ENCODE measurements at regions not wholly inside any gene's neighbourhood (a gene's known extent, or its start where the extent isn't known, plus 50 kb on each side); places are given as distances from the start of the nearest gene placed in this dataset.

- H3K27ac Mint-ChIP-seq, result no peak overlapping the region
- no peak for TF ChIP-seq CTCF (IDR thresholded peaks at IDR 0.05; ENCODE audit: unreplicated experiment)
- no peak for DNase-seq (ENCODE audit: low spot score in 2 of 2, unreplicated experiment in 2 of 2)
- no peak overlapping the region for H3K4me3 Mint-ChIP-seq
- peaks cover 17% of the 10 kb centered on the region for H3K27me3 Mint-ChIP-seq (ENCODE audit: low read depth)
- no peaks in the 10 kb centered on the region for H3K36me3 Mint-ChIP-seq
- H3K4me1 Mint-ChIP-seq, result no peaks in the 10 kb centered on the region
- H3K9me3 Mint-ChIP-seq, result no peaks in the 10 kb centered on the region
Observed at GRCh38 chr1:112054510-112054909, 65.0 kb upstream of the KCND3 start.

GRCh38 chr1:112056354-112056753, 66.9 kb upstream of the KCND3 start:
- H3K4me1 Mint-ChIP-seq, result no peaks in the 10 kb centered on the region
- no peak overlapping the region for H3K27ac Mint-ChIP-seq
- H3K27me3 Mint-ChIP-seq (ENCODE audit: low read depth), result peaks cover 8% of the 10 kb centered on the region
- H3K9me3 Mint-ChIP-seq, result no peaks in the 10 kb centered on the region
- no peak for DNase-seq (ENCODE audit: low spot score in 2 of 2, unreplicated experiment in 2 of 2)
- no peak for TF ChIP-seq CTCF (IDR thresholded peaks at IDR 0.05; ENCODE audit: unreplicated experiment)
- H3K4me3 Mint-ChIP-seq, result no peak overlapping the region
- no peaks in the 10 kb centered on the region for H3K36me3 Mint-ChIP-seq

GRCh38 chr1:112057736-112058135, 68.3 kb upstream of the KCND3 start:
- no peaks in the 10 kb centered on the region for H3K9me3 Mint-ChIP-seq
- peaks cover 8% of the 10 kb centered on the region for H3K27me3 Mint-ChIP-seq (ENCODE audit: low read depth)
- no peak for DNase-seq (ENCODE audit: low spot score in 2 of 2, unreplicated experiment in 2 of 2)
- TF ChIP-seq CTCF (IDR thresholded peaks at IDR 0.05; ENCODE audit: unreplicated experiment), result no peak
- H3K4me3 Mint-ChIP-seq, result no peak overlapping the region
- H3K27ac Mint-ChIP-seq, result no peak overlapping the region
- H3K4me1 Mint-ChIP-seq, result no peaks in the 10 kb centered on the region
- no peaks in the 10 kb centered on the region for H3K36me3 Mint-ChIP-seq

GRCh38 chr1:112058815-112059450, 69.5 kb upstream of the KCND3 start:
- Mint-ChIP-seq H3K36me3 (no peaks in the 10 kb centered on the region), H3K27me3 (ENCODE audit: low read depth) (peaks cover 8% of the 10 kb centered on the region), H3K4me1 (no peaks in the 10 kb centered on the region), H3K9me3 (no peaks in the 10 kb centered on the region), H3K27ac (no peak overlapping the region), H3K4me3 (no peak overlapping the region)
- TF ChIP-seq CTCF (IDR thresholded peaks at IDR 0.05; ENCODE audit: unreplicated experiment), result no peak
- DNase-seq (ENCODE audit: low spot score in 2 of 2, unreplicated experiment in 2 of 2), result no peak

- Mint-ChIP-seq H3K9me3 (no peaks in the 10 kb centered on the region), H3K27ac (no peak overlapping the region), H3K4me1 (no peaks in the 10 kb centered on the region), H3K36me3 (no peaks in the 10 kb centered on the region), H3K27me3 (ENCODE audit: low read depth) (peaks cover 5% of the 10 kb centered on the region), H3K4me3 (no peak overlapping the region)
- no peak for TF ChIP-seq CTCF (IDR thresholded peaks at IDR 0.05; ENCODE audit: unreplicated experiment)
- DNase-seq (ENCODE audit: low spot score in 2 of 2, unreplicated experiment in 2 of 2), result no peak
Observed at GRCh38 chr1:112059679-112060078, 70.2 kb upstream of the KCND3 start.

GRCh38 chr1:112060261-112060660, 70.8 kb upstream of the KCND3 start:
- no peak overlapping the region for H3K4me3 Mint-ChIP-seq
- H3K27me3 Mint-ChIP-seq (ENCODE audit: low read depth), result peaks cover 3% of the 10 kb centered on the region
- no peak for TF ChIP-seq CTCF (IDR thresholded peaks at IDR 0.05; ENCODE audit: unreplicated experiment)
- H3K27ac Mint-ChIP-seq, result no peak overlapping the region
- H3K36me3 Mint-ChIP-seq, result no peaks in the 10 kb centered on the region
- no peaks in the 10 kb centered on the region for H3K9me3 Mint-ChIP-seq
- no peaks in the 10 kb centered on the region for H3K4me1 Mint-ChIP-seq
- DNase-seq (ENCODE audit: low spot score in 2 of 2, unreplicated experiment in 2 of 2), result no peak

Measured in mesothelial cell of epicardium (in vitro differentiated cells).